Vagina (tissue), 2 donors: ENCODE measurements at regions not wholly inside any gene's neighbourhood (a gene's known extent, or its start where the extent isn't known, plus 50 kb on each side); places are given as distances from the start of the nearest gene placed in this dataset.

Experiments
- POLR2A ChIP-seq, 2 donors: fragments of 450-650 bp; IDR thresholded peaks; one replicate each; pipeline ENCODE4 v1.6.1; 2017; ENCODE audit warnings: antibody characterized with exemption in 2 of 2, mild to moderate bottlenecking in 2 of 2, moderate library complexity in 2 of 2
- POLR2AphosphoS5 ChIP-seq, 2 donors: sonication (generic); formaldehyde crosslinking; IDR thresholded peaks; one replicate each; pipeline ENCODE4 v1.9.0; 2017; ENCODE audit warnings: antibody characterized with exemption in 2 of 2, mild to moderate bottlenecking in 2 of 2, low read depth in 1 of 2; ENCODE audit not compliant: insufficient read depth in 1 of 2
- TF ChIP-seq, protein P1 (sequence below), 3 experiments: fragments of 450-650 bp in 2 of 3; fragments of 200-600 bp in 1 of 3; sonication (generic) in 1 of 3; IDR thresholded peaks; one replicate each; pipeline ENCODE4 v1.5.1; 2017 to 2019; ENCODE audit warnings: antibody characterized with exemption in 3 of 3, mild to moderate bottlenecking in 2 of 3, moderate library complexity in 2 of 3

DNA sequence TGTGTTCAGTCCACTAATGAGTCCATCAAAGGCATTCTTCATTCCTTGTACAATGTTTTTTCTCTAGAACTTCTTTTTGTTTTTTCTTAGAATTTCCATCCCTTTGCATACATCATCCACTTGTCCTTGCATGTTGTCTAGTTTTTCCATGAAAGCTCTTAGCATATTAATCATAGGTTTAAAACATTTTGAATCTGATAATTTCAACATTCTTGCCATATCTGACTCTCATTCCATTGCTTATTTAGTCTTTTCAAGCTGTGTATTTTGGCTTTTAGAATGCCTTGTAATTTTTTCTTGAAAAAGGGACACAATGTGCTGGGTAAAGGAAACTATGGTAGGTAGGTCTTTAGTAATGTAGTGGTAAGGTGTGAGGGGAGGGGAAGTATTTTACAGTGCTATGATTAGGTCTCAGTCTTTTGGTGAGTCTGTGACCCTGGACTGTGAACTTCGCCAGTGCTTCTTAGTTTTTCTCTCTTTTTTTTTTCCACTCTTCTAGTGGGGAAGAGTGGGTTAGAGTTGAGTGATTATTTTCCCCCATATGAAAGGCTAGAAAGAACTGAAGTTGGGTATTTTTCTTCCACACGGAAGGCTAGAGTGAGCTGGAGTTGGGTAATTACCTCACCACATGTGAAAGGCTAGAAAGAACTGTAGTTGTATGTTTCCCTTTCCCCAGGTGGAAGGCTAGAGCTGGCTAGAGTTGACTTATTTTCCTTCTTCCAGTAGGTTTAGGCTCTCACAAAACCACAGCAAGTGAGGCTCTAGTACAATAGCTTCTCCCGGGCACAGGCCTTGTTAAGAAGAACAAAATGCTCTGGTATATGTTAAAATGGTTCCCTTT, 172.1 kb downstream of the SNX18 start:
- no peak for TF ChIP-seq POLR2A (IDR thresholded peaks at IDR 0.05)
- TF ChIP-seq, protein P1, sequence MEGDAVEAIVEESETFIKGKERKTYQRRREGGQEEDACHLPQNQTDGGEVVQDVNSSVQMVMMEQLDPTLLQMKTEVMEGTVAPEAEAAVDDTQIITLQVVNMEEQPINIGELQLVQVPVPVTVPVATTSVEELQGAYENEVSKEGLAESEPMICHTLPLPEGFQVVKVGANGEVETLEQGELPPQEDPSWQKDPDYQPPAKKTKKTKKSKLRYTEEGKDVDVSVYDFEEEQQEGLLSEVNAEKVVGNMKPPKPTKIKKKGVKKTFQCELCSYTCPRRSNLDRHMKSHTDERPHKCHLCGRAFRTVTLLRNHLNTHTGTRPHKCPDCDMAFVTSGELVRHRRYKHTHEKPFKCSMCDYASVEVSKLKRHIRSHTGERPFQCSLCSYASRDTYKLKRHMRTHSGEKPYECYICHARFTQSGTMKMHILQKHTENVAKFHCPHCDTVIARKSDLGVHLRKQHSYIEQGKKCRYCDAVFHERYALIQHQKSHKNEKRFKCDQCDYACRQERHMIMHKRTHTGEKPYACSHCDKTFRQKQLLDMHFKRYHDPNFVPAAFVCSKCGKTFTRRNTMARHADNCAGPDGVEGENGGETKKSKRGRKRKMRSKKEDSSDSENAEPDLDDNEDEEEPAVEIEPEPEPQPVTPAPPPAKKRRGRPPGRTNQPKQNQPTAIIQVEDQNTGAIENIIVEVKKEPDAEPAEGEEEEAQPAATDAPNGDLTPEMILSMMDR (IDR thresholded peaks at IDR 0.05): no peak
- TF ChIP-seq POLR2AphosphoS5 (IDR thresholded peaks at IDR 0.05; ENCODE audit: insufficient read depth in 1 of 2, low read depth in 1 of 2): no peak
